ENCODE measurements at regions not wholly inside any gene's neighbourhood (a gene's known extent, or its start where the extent isn't known, plus 50 kb on each side); places are given as distances from the start of the nearest gene placed in this dataset.
"Not testable (repeated sequence)": the region's sequence is repeated elsewhere in the genome, so short reads cannot be mapped to it uniquely, and the experiment has no call there.

- no peak for DNase-seq
These were observed 415.2 kb upstream of the NR3C2 start for GRCh38 chr4:148857239-148857972.

- DNase-seq: no peak
These were observed 412.0 kb upstream of the NR3C2 start for GRCh38 chr4:148854203-148854602.

GRCh38 chr4:148852092-148852699 is 410.0 kb upstream of the NR3C2 start:
- no peak for DNase-seq

DNA sequence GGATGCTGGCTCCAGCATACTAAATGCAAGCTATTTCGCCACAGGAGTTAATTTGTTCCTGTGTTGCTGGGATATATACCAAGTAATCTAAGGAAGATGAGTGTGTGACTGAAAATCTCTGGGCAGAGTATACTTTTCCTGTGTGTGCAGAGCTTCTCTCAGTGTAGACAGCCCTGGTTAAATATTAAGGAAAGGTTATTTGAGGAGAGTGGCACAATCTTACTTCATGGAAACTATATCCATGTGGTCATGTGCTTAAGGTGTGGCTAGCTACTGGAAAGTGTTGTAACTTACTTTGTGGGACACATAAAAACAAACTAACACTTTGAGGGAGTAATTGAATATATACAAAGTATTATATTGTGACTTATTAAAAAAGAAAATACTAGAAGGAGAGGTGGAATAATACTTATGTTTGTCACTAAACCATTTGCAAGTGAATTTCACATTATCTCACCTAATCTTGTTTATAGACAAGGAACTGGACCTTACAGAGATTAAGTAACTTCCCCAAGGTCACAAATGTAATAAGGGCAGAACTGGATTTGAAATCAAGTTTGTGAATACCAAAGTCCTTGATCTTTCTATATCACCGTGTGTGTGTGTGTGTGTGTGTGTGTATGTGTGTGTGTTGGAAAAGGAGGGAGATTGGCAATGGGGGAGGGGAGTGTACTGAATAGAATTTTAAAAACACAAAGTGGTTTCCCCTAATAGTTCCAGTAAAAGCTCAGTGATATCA is 408.2 kb upstream of the NR3C2 start:
- no peak for DNase-seq

DNA sequence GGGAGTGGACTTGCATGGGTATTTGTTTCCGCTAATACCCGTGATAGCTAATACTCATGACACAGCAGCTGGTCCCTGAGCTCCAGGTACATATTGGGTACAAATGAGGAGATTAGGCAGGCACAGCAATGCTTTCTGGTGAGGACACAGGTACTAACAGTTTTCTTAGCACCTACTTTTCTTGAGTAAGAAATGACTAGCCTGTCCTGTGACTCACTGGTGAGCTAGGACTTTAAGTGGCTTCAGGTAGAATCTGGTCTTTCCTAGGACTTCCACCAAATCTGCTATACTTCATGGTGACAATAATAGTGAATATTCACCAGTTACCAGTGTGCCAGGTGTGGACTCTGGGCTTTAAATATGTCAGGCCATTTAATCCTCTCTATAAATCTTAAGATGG is 407.4 kb upstream of the NR3C2 start:
- DNase-seq: no peak

GRCh38 chr4:148847544-148848255 is 405.5 kb upstream of the NR3C2 start:
- DNase-seq: no peak

GRCh38 chr4:148845609-148846008 is 403.4 kb upstream of the NR3C2 start:
- no peak for DNase-seq

DNA sequence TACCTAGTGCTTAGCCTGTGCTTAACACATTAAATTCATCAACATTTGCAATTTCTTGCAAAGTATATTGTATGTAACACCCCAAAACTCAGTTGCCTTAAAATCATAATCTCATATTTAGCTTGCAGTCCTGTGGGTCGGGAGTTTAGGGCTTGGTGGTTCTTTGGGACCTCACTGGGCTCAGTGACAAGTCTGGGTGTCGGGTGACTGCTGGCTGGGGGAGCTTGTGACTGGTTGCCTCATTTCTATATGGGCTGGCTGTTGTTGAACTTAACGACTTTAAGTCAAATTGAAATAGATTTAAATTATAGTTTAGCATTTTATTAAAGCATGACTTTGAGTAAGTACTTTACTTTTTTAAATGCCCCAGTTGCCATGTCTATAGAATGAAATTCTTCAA is 401.4 kb upstream of the NR3C2 start:
- DNase-seq: no peak

GRCh38 chr4:148842843-148843242 is 400.6 kb upstream of the NR3C2 start:
- DNase-seq: no peak

DNA sequence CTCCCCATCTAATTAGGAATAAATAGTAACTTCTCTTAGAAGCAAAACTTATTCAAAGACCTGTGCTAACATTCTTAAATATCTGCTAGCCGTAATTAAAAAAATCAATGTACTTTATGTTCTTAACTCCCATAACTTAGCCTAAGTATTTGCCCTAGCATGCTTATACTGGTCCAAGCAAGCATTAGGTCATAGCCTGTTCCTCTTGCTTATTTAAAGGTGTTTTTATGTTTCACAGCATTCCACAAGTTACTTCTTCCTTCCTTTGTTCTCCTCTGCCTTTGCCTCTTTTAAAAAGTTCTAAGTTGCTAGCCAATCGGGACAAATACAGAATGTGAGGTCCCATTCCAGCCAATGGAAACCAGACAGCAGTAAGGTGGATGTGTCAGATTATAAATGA is 395.4 kb upstream of the NR3C2 start:
- DNase-seq: not testable (repeated sequence)

DNA sequence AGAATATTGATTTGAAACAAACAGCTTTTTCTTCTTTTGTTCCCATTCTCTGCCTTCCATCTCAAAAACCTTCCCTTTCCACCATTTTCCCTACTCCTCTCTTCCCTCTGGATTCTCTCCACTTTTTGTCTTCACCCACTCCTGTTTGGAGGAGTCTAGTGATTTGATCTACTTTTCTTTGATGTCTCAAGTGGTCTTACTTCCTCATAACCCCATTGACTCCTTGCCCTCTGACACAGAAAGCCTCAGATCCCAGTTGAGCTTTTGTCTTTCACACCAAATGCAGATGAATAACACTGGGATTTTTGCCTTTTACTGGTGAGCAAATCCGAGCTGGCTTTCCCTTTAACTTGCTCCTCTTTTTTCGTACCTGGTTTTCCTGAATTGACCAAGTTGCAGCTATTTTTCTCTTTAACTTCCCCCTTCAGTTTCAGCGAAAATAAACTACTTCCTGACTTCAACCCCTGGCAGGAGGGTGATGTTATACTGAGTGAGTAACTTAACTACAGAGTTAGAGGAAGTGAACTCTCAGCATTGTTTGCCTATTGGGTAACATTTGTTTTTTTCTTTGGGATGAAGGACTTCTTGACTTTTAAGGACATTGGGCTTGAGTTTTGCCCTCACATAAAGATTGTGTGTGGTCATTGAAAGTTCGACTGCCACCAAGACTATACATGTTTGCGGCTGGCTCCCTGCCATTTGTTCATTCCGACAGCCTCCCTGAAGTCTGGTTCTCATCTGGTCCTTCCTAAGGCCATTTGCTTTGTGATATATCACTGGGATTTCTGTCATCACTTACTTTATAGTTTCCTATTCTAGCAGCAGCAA is 392.8 kb upstream of the NR3C2 start:
- peak; percentile 62 to 72 for DNase-seq

DNA sequence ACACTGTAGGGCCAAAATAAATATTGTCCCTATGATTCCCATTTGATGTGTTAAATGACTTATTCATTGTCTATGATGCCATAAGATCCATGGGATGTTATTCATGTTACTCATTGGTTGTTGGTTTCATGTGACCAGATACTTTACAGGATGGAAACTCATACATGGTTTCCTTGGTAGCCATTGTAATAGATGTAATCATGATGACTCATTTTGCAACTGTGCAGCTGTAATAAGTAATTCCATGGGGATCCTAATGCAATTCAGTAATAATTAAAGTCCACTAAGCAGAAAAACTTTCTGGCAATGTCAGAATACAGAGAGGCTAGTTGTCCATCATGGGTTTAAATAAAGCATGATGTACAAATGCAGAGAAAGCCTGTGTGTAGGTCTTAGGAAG is 389.7 kb upstream of the NR3C2 start:
- no peak for DNase-seq

DNA sequence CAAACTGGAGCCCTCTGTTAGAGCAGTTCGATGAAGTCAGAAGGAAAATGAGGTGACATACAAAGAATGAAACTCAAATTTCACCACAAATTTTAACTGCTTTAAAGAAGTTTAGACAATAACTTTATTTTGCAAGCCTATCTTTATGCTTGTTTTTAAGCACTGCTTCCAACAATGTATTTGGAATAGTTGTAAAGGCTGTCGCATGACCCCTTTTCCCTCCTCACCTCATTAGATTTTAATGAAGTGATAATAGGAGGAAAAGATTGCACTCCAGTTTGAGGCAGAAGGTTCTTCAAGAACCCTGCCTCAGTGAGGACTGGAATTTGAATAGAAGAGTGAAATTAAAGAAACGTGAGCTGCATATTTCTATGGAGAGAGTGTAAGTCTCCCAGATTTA is 386.1 kb upstream of the NR3C2 start:
- DNase-seq: no peak

DNA sequence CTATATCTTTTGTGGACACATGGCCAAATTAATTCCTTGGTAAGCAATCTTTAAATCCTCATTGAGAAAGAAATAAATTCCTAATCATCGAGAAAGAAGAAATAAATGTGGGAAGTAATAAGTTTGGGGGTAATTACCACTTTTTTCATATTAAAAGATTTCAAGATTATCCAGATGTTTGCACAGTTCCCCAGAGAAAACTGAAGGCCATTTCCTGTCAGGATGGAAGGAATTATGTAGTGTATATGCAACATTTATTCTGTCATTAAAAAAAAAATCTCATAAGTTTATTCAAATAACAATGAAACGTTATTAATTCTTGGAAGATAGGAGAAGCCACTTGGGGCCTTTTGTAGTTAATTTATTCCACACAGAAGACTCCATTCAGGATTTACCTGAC is 385.6 kb upstream of the NR3C2 start:
- DNase-seq: no peak

DNA sequence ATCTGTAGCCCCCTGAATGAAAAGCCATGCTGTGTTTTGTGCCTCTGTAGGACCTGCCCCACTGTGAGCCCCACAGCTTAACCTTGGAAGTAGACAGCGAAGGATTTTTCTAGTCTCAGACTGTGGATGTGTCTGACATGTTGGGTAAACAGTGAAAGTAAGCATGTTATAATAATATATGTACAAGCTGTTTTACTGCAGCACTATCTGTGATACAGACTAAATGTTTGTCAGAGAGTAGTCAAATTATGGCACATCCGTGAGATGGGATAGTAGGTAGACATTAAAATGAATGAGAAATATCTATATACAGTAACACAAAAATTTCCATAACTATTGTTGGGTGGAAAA is 381.2 kb upstream of the NR3C2 start:
- no peak for DNase-seq

GRCh38 chr4:148822572-148823418 is 380.6 kb upstream of the NR3C2 start:
- DNase-seq: no peak

DNA sequence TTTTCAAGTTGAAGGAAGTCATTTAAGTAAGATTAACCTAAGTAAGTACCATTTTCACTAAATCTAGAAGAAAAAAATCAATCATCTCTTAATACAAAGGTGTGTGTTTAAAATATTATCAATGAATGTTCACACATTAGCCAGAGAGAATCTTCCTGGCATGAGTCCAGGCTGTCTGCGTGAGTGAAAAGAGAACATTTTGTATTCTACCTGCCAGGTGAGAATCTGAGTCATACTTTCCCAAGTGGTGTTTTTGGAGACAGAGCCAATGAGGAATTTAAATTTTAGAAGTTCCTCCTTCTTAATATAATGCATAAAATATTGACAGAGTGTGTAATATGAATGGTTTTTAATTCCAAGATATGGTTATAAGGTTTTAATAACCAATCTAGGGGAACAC is 371.8 kb upstream of the NR3C2 start:
- no peak for DNase-seq

GRCh38 chr4:148813289-148813688 is 371.1 kb upstream of the NR3C2 start:
- no peak for DNase-seq

GRCh38 chr4:148812101-148812500 is 369.9 kb upstream of the NR3C2 start:
- DNase-seq: no peak

DNA sequence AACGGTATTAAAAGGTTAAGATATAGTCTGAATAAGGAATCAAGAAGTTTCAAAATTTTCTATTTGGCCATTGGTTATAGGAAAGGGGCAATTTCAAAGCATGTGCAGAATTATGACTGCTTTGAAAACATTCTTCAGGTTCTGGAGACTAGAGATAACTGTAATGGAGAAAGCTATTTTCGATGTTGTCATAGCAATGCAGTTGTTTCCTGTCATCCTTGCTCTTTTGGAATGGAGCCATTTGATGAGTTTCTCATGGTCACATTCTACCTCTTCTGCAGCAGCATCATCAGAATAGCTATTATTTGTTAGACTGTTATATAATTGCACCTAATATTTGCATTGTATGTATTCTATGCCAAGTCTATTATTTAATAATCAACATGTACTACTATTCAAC is 368.2 kb upstream of the NR3C2 start:
- no peak for DNase-seq

DNA sequence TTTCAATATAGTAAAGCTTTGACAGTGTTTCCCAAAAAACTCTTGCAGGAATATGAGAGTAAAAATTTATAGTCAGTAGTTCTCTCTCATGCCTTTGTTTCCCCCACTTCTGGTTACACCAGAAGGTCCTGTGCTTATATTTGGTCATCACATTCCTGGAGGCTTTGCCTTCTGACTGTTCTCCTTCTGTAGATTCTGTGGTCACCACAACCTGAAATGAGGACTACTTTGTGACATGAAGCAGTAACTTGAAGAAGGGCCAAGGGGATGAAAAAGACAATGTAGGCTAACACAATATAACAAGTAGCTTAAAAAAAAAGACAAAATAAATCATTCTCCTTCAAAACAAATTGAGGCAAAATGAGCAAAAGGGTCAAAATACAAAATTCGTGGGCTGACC is 366.2 kb upstream of the NR3C2 start:
- no peak for DNase-seq

- no peak for DNase-seq
These were observed 358.7 kb upstream of the NR3C2 start for GRCh38 chr4:148800940-148801339.
